GM06990 (cell line): ENCODE measurements at regions not wholly inside any gene's neighbourhood (a gene's known extent, or its start where the extent isn't known, plus 50 kb on each side); places are given as distances from the start of the nearest gene placed in this dataset.

ENCODE experiments used
- DNase-seq: peaks from one replicate; pipeline ENCODE4 v3.0.0-alpha.2; 2011; ENCODE audit not compliant: insufficient read length; ENCODE audit errors: extremely low read depth
- H3K27me3 ChIP-seq: replicated peaks from 2 replicates; pipeline ENCODE4 v1.6.0; 2011; ENCODE audit warnings: low read length; ENCODE audit not compliant: control insufficient read depth, insufficient read depth
- H3K36me3 ChIP-seq: 2 replicates; pipeline ENCODE4 v1.5.1; 2011; ENCODE audit warnings: low read length; ENCODE audit not compliant: control insufficient read depth, insufficient read depth
- H3K4me3 ChIP-seq: replicated peaks from 2 replicates; pipeline ENCODE4 v1.5.1; 2011; ENCODE audit warnings: low read depth, mild to moderate bottlenecking, control low read depth, low read length
- CTCF ChIP-seq: IDR thresholded peaks from 2 replicates; pipeline ENCODE4 v1.5.1; 2011; ENCODE audit warnings: low read length, control low read depth, mild to moderate bottlenecking, inconsistent platforms; ENCODE audit not compliant: insufficient read depth, poor library complexity, severe bottlenecking

- H3K27me3 ChIP-seq, result no peaks in the 10 kb centered on the region
- no peak for DNase-seq
- H3K36me3 ChIP-seq, result no peaks in the 10 kb centered on the region
- H3K4me3 ChIP-seq, result no peak overlapping the region
- TF ChIP-seq CTCF, result no peak
Observed at GRCh38 chr18:1267021-1267420, 362.4 kb downstream of the ADCYAP1 start.

DNA sequence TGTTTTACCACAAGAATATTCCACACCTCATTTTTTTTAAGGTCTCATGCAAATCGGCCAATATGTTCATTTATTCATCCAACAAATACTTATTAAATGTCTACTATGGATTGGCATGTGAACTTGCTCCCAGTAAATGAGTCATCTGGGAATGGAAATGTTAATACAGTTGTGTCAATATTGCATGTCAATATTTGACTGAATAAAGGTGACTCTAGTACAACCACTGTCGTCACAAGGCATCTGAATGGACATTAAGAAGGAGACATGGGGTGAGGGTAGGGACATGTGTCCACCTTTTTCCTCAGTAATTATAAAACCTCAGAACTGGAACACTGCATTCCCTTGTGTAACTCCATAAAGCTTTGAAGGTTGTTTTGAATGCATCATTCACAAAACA, 365.4 kb downstream of the ADCYAP1 start:
- TF ChIP-seq CTCF, result no peak
- Histone ChIP-seq H3K4me3 (no peak overlapping the region), H3K36me3 (no peaks in the 10 kb centered on the region), H3K27me3 (no peaks in the 10 kb centered on the region)
- DNase-seq, result no peak

GRCh38 chr18:1273469-1273868, 368.8 kb downstream of the ADCYAP1 start:
- no peak overlapping the region for H3K4me3 ChIP-seq

GRCh38 chr18:1292167-1292566, 387.5 kb downstream of the ADCYAP1 start:
- TF ChIP-seq CTCF, result no peak
- no peaks in the 10 kb centered on the region for H3K27me3 ChIP-seq
- H3K36me3 ChIP-seq, result no peaks in the 10 kb centered on the region
- DNase-seq, result no peak
- H3K4me3 ChIP-seq, result no peak overlapping the region

More at GRCh38 chr18:1273469-1273868, 368.8 kb downstream of the ADCYAP1 start:
- no peak for DNase-seq
- Histone ChIP-seq H3K27me3 (no peaks in the 10 kb centered on the region), H3K36me3 (no peaks in the 10 kb centered on the region)
- no peak for TF ChIP-seq CTCF

DNA sequence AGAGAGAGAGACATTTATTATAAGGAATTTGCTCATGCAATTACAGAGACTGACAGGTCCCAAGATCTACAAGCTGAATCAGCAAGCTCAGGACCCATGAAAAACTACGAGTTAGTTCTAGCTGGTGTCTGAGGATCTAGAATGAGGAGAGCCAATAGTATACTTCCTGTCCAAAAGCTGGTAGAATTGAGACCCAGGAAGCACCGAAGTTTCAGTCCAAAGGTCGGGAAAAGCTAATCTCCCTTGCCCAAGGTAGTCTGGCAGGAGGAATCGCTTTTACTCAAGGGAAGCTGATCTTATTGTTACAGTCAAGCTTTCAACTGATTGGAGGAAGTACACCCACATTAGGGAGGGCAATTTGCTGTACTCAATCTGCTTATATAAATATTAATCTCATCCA, 389.6 kb downstream of the ADCYAP1 start:
- H3K36me3 ChIP-seq, result no peaks in the 10 kb centered on the region
- no peak for TF ChIP-seq CTCF

GRCh38 chr18:1296237-1296636, 391.6 kb downstream of the ADCYAP1 start:
- no peak overlapping the region for H3K4me3 ChIP-seq
- DNase-seq, result no peak
- no peaks in the 10 kb centered on the region for H3K27me3 ChIP-seq
- no peak for TF ChIP-seq CTCF
- H3K36me3 ChIP-seq, result no peaks in the 10 kb centered on the region

More for the DNA sequence above, 389.6 kb downstream of the ADCYAP1 start:
- no peaks in the 10 kb centered on the region for H3K27me3 ChIP-seq
- DNase-seq, result no peak
- H3K4me3 ChIP-seq, result no peak overlapping the region
